ENCODE measurements at regions not wholly inside any gene's neighbourhood (a gene's known extent, or its start where the extent isn't known, plus 50 kb on each side); places are given as distances from the start of the nearest gene placed in this dataset.

DNA sequence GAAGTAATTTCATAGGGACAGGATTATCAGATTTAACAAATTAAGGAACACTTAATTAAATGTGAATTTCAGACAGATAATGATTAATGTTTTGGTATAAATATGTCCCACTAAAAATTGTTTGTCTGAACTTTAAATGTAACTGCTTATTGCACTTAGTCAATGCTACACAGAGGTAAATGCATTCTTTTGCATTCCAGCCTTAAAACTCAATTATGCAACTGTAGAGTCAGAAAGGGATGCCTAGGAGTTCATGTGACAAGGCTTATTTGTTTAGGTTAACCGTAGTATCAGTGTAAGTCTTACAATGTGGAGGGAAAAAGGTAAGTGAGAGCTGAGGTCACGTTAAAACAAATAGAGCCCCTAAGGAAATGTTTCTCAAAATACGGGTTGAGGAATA is 347.2 kb upstream of the ARGLU1 start:
- TF ChIP-seq CTCF (IDR thresholded peaks at IDR 0.05; ENCODE audit: insufficient read depth, low read length, poor library complexity, severe bottlenecking) (no peak), EZH2phosphoT487 (conservative IDR thresholded peaks at IDR 0.05; ENCODE audit: low read length) (no peak)

Measured in SU-DHL-6 (cell line).